Cardiac septum (tissue), 1 donor: ENCODE measurements at regions not wholly inside any gene's neighbourhood (a gene's known extent, or its start where the extent isn't known, plus 50 kb on each side); places are given as distances from the start of the nearest gene placed in this dataset.

ENCODE experiments used
- DNase-seq: peaks from one replicate; pipeline ENCODE4 v3.0.0-alpha.2; 2020; ENCODE audit warnings: low spot score
- intact Hi-C: fragments of 100-400 bp; cut with DNase I; formaldehyde crosslinking; loops from one replicate; pipeline ENCODE4 v1.14.0; 2022
- donor health status: DM: no; HTN: no; CAD: no.

DNA sequence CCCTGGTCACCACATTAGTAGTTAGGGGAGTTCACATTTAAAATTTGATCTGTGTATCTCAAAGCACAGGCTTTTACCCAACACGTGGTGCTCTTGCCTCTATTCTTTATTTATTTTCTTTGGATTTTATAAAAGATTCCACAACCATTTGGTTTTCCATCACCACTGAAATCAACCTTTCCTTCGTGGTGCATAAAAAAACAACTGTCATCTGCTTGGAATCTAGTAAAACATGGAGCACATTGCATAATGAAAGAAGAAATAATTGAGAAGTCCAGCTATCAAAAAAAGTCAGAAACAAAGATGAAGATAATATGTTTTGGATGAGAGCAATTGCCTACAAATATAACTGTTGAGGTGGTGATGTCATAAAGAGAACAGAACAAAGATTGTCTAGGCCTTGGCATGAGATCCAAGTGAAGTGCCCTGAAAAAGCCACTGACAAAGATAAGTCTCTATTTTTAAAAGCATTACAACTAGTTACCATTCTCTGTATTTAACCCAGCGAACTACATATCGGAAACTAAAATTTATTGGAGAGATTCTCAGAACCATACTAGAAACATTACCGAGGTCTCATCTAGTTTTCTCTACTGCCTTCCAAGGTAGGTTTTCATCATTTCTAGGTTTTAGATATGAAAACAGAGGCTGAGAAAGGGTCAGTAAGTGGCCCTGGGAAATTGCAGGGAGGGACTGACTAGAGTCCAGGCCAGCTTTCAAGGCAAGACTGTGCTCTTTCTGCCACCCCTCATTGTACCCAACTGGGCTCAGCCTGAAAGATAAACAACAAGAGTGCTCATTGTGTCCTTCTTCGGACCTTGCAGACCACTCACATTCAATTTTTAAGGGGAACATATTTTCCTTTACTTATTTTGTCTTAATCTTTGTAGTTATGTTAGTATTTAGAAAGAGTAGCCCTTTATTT lies 127.3 kb downstream of the MAD2L1 start:
- DNase-seq: no peak

GRCh38 chr4:119937746-119938145 lies 128.9 kb downstream of the MAD2L1 start:
- intact Hi-C loops: loop anchor here (10.0 kb wide), 1 partner anchor 293 kb away; no protein-coding TSS in a partner anchor
- no peak for DNase-seq

More for the DNA sequence above, 127.3 kb downstream of the MAD2L1 start:
- intact Hi-C loops: loop anchor here (10.0 kb wide), 1 partner anchor 295 kb away; no protein-coding TSS in a partner anchor

DNA sequence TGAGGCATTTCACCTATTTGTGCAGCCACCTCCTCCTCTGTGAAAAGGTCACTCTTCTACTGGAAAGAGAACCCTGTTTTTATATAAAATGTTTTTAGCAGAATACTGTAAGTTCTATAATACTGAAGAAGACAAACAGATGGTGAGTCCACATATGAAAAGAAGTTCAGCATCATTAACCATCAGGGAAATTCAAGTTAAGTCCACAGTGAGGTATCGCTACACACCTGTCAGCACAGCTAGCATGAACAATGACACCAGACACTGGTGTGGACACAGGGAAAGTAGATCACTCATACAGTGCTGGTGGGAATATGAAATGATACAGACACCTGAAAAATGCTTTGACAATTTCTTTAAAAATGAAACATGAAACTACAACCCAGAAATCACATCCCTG lies 133.0 kb downstream of the MAD2L1 start:
- no peak for DNase-seq
- intact Hi-C loops: loop anchor here (10.0 kb wide), 1 partner anchor 289 kb away; no protein-coding TSS in a partner anchor

GRCh38 chr4:119932277-119932676 lies 134.4 kb downstream of the MAD2L1 start:
- intact Hi-C loops: loop anchor here (10.0 kb wide), 1 partner anchor 287 kb away; no protein-coding TSS in a partner anchor
- DNase-seq: no peak

GRCh38 chr4:119930546-119930945 lies 136.1 kb downstream of the MAD2L1 start:
- intact Hi-C loops: loop anchor here (10.0 kb wide), 1 partner anchor 286 kb away; no protein-coding TSS in a partner anchor
- no peak for DNase-seq

DNA sequence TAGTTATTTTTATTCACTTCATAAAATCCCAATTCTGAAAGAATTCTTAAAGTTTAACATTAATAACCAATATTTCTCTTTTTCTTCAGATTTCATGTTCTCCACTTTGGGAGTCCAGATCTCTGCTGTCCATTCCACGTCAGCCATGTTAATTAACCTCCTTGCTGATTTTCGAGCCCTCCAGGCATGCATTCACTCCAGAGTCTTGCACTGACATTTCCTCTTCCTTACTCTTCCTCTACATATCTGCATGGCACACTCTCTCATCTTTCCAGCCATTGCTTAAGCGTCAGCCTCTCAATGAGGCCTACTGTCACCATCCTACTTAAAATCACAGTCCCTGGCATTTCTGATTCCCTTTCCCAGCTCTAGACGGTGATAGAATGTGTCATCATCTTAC lies 144.8 kb downstream of the MAD2L1 start:
- no peak for DNase-seq
- intact Hi-C loops: no loop called here

GRCh38 chr4:119906277-119906676 lies 160.4 kb downstream of the MAD2L1 start:
- intact Hi-C loops: no loop called here
- DNase-seq: no peak

GRCh38 chr4:119898211-119898610 lies 168.4 kb downstream of the MAD2L1 start:
- intact Hi-C loops: no loop called here

GRCh38 chr4:119897260-119897659 lies 169.4 kb downstream of the MAD2L1 start:
- no peak for DNase-seq

More at GRCh38 chr4:119898211-119898610, 168.4 kb downstream of the MAD2L1 start:
- DNase-seq: no peak

GRCh38 chr4:119894650-119895208 lies 171.9 kb downstream of the MAD2L1 start:
- intact Hi-C loops: no loop called here
- no peak for DNase-seq

More at GRCh38 chr4:119897260-119897659, 169.4 kb downstream of the MAD2L1 start:
- intact Hi-C loops: no loop called here

DNA sequence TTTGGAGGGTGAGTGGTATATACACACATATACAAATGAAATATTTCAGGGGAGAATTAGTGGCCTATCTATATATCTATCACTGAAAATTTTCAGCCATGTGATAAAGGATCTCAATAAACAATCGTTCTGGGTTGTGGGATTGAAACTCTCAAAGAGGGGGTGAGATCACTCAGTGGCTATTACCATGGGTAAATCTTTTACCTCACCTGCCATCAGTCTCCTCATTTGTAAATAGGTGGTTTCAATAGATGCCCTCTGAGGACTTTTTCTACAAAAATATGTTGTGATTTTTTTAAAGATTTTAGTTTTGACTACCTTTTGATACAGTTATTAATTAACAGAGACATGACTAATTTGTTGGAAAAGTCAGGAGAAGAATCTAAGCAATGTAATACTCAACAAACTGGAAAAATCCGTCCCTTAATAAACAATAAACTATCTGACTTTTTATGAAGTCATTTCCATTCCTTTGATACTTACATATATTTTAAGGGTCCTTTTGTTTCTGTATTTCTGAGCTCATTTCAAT lies 192.8 kb downstream of the MAD2L1 start:
- intact Hi-C loops: no loop called here
- DNase-seq: no peak

DNA sequence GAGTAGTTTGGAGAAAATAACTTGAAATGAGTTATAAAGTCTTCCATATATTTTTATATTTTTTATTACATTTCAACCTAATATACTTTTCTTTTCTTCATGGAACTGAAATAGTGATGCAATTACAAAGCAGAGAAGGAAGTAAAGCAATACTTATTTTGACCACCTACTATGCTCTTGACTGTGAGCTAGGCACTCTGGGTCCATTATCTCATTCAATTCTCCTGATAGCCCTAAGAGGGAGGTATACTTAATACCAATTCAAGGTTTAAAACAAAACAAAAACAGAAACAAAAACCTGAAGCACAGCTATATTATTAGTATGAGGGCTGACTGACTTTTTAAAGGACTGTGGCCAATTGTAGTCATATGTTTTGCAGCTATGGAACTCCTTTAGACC lies 193.5 kb downstream of the MAD2L1 start:
- intact Hi-C loops: no loop called here
- DNase-seq: no peak

GRCh38 chr4:119872371-119873016 lies 194.2 kb downstream of the MAD2L1 start:
- DNase-seq: no peak
- intact Hi-C loops: no loop called here

- intact Hi-C loops: no loop called here
These were observed 195.8 kb downstream of the MAD2L1 start for GRCh38 chr4:119870856-119871255.

GRCh38 chr4:119865789-119866188 lies 200.9 kb downstream of the MAD2L1 start:
- intact Hi-C loops: no loop called here
- no peak for DNase-seq

More at GRCh38 chr4:119870856-119871255, 195.8 kb downstream of the MAD2L1 start:
- DNase-seq: no peak

- intact Hi-C loops: no loop called here
- no peak for DNase-seq
These were observed 201.3 kb downstream of the MAD2L1 start for GRCh38 chr4:119865389-119865788.

DNA sequence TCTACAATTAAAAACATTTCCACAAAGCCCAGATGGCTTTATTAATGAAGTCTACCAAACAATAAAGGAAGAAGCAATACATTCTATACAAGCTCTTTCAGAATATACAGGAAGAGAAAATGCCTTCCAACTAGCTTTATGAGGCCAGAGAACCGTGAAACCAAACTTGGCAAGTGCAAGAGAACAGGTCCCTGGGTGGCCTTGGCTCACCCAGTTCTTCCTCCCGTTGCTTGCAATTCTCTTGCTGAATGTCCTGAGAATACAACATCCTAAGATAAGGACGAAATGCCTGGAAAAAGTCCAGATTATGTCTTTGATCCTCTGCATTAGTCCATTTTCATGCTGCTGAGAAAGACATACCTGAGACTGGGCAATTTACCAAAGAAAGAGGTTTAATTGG lies 204.9 kb downstream of the MAD2L1 start:
- intact Hi-C loops: no loop called here
- DNase-seq: no peak

DNA sequence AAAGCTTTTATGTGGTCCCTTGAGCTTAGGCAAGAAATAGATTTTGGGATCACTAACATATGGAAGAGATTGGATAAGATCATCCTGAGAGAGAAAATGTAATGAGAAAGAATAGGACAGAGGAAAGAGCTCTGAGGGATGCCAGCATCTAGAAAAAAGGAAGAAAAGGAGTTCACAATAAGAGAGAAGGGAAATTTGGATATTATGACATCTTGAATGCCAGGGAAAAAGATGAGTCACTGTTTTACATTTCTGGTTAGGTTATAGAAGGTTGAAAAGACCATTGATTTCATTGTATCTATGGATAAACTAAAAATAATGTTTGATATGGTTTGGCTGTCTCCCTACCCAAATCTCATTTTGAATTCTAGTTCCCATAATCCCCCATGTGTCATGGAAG lies 208.5 kb downstream of the MAD2L1 start:
- intact Hi-C loops: loop anchor here (10.0 kb wide), 1 partner anchor 153 kb away; no protein-coding TSS in a partner anchor
- DNase-seq: no peak

GRCh38 chr4:119854364-119854763 lies 212.3 kb downstream of the MAD2L1 start:
- intact Hi-C loops: loop anchor here (10.0 kb wide), 1 partner anchor 150 kb away; no protein-coding TSS in a partner anchor
- no peak for DNase-seq

GRCh38 chr4:119851649-119852048 lies 215.0 kb downstream of the MAD2L1 start:
- DNase-seq: no peak
- intact Hi-C loops: loop anchor here (10.0 kb wide), 1 partner anchor 147 kb away; no protein-coding TSS in a partner anchor
